CD4-positive, alpha-beta T cell (primary cell): ENCODE measurements at regions not wholly inside any gene's neighbourhood (a gene's known extent, or its start where the extent isn't known, plus 50 kb on each side); places are given as distances from the start of the nearest gene placed in this dataset.
"Not testable (repeated sequence)": the region's sequence is repeated elsewhere in the genome, so short reads cannot be mapped to it uniquely, and the experiment has no call there.

Source experiments
- ATAC-seq: fragments of 200-7000 bp; cut with Tn5 transposase; one replicate; pipeline ENCODE4 v1.10.0; 2022; ENCODE audit warnings: mild to moderate bottlenecking; ENCODE audit not compliant: poor library complexity
- CTCF ChIA-PET: fragments of 350-600 bp; sonication (Branson Sonifier 250); formaldehyde crosslinking; loops from one replicate; lab custom pipeline; 2021; ENCODE audit warnings: antibody characterized with exemption, inconsistent platforms; lab: Charles Lee
- POLR2A ChIA-PET: fragments of 350-600 bp; sonication (Branson Sonifier 250); formaldehyde crosslinking; loops from one replicate; lab custom pipeline; 2021; ENCODE audit warnings: antibody characterized with exemption, inconsistent platforms; lab: Charles Lee
- DNase-seq, 14 experiments: peaks; one replicate each; pipeline ENCODE4 v3.0.0-alpha.2; 2013 to 2020; ENCODE audit warnings: mixed read lengths in 2 of 14
- H3K27ac ChIP-seq, 2 donors: one replicate each; pipeline versions ENCODE4 v1.5.1 to v1.7.0; 2013; ENCODE audit warnings: low read length in 2 of 2, low read depth in 1 of 2, mild to moderate bottlenecking in 1 of 2
- H3K27me3 ChIP-seq, 2 experiments: 1 replicate in 1 of 2; 2 replicates in 1 of 2; pipeline versions ENCODE4 v1.6.1 to v1.7.0; 2013; ENCODE audit warnings: low read length in 2 of 2, control low read depth in 1 of 2, mild to moderate bottlenecking in 1 of 2, moderate library complexity in 1 of 2; ENCODE audit not compliant: insufficient read depth in 2 of 2, control insufficient read depth in 1 of 2
- H3K36me3 ChIP-seq: one replicate; pipeline ENCODE4 v1.6.1; 2013; ENCODE audit warnings: low read length, control low read depth; ENCODE audit not compliant: insufficient read depth
- H3K4me1 ChIP-seq: one replicate; pipeline ENCODE4 v1.6.1; 2013; ENCODE audit warnings: low read length, control low read depth; ENCODE audit not compliant: insufficient read depth
- H3K4me3 ChIP-seq: one replicate; pipeline ENCODE4 v1.5.1; 2013; ENCODE audit warnings: mild to moderate bottlenecking, low read length, moderate library complexity
- H3K9me3 ChIP-seq, 2 experiments: 1 replicate in 1 of 2; 2 replicates in 1 of 2; pipeline versions ENCODE4 v1.6.1 to v1.7.0; 2013; ENCODE audit warnings: low read length in 2 of 2, mild to moderate bottlenecking in 2 of 2, control low read depth in 1 of 2, moderate library complexity in 1 of 2; ENCODE audit not compliant: control insufficient read depth in 1 of 2, insufficient read depth in 1 of 2
- H3K27ac Mint-ChIP-seq: one replicate; pipeline ENCODE4 v1.8.0; 2020; ENCODE audit warnings: mixed read lengths
- H3K27me3 Mint-ChIP-seq: one replicate; pipeline ENCODE4 v1.8.0; 2021; ENCODE audit warnings: mixed read lengths
- H3K36me3 Mint-ChIP-seq: one replicate; pipeline ENCODE4 v1.8.0; 2021; ENCODE audit warnings: low read depth, mixed read lengths
- H3K4me1 Mint-ChIP-seq: one replicate; pipeline ENCODE4 v1.8.0; 2021; ENCODE audit warnings: low read depth, mixed read lengths
- H3K4me3 Mint-ChIP-seq: one replicate; pipeline ENCODE4 v1.8.0; 2020; ENCODE audit warnings: mild to moderate bottlenecking, mixed read lengths
- H3K9me3 Mint-ChIP-seq: one replicate; pipeline ENCODE4 v1.8.0; 2020; ENCODE audit warnings: mixed read lengths
- CTCF ChIP-seq: fragments of 200-600 bp; IDR thresholded peaks from one replicate; pipeline ENCODE4 v1.8.0; 2022; ENCODE audit warnings: antibody characterized with exemption, mild to moderate bottlenecking
- intact Hi-C, 2 experiments: fragments of 100-400 bp; cut with DNase I in 1 of 2; cut with micrococcal nuclease in 1 of 2; formaldehyde crosslinking; loops; one replicate each; pipeline versions ENCODE4 v1.15.1 to v1.9.0; 2023 to 2025; cut with DNase I, micrococcal nuclease

GRCh38 chr17:70947636-70948565 is 778.6 kb downstream of the KCNJ2 start:
- CTCF ChIA-PET, result no interaction called here
- POLR2A ChIA-PET, result no interaction called here

GRCh38 chr17:70953140-70953539 is 783.8 kb downstream of the KCNJ2 start:
- ATAC-seq, POLR2A ChIA-PET: not testable (repeated sequence)

More at GRCh38 chr17:70947636-70948565, 778.6 kb downstream of the KCNJ2 start:
- intact Hi-C loops, result no loop called here
- no peaks in the 10 kb centered on the region for H3K27me3 Mint-ChIP-seq
- H3K36me3 Mint-ChIP-seq, result no peaks in the 10 kb centered on the region
- no peak for DNase-seq
- no peak overlapping the region for H3K27ac Mint-ChIP-seq
- H3K9me3 Mint-ChIP-seq, result peaks cover 10% of the 10 kb centered on the region
- no peak overlapping the region for H3K4me3 ChIP-seq
- H3K4me1 Mint-ChIP-seq, result no peaks in the 10 kb centered on the region
- H3K4me1 ChIP-seq, result no peaks in the 10 kb centered on the region
- H3K27ac ChIP-seq, result no peak overlapping the region
- ATAC-seq, result no peak
- no peaks in the 10 kb centered on the region for H3K36me3 ChIP-seq
- TF ChIP-seq CTCF, result no peak
- no peak overlapping the region for H3K4me3 Mint-ChIP-seq
- H3K27me3 ChIP-seq, result no peaks in the 10 kb centered on the region
- H3K9me3 ChIP-seq, result peaks cover under 1 to 10% of the 10 kb centered on the region in 2 experiments

GRCh38 chr17:70955441-70955840 is 786.1 kb downstream of the KCNJ2 start:
- ChIA-PET CTCF (no interaction called here), POLR2A (no interaction called here)
- H3K36me3 Mint-ChIP-seq, result no peaks in the 10 kb centered on the region
- Histone ChIP-seq H3K4me1 (no peaks in the 10 kb centered on the region), H3K4me3 (no peak overlapping the region), H3K27ac (no peak overlapping the region), H3K27me3 (no peaks in the 10 kb centered on the region), H3K36me3 (no peaks in the 10 kb centered on the region), H3K9me3 (peaks cover 0 to 5% of the 10 kb centered on the region in 2 experiments)
- H3K27ac Mint-ChIP-seq, result no peak overlapping the region
- no peak overlapping the region for H3K4me3 Mint-ChIP-seq
- ATAC-seq, result no peak
- no peaks in the 10 kb centered on the region for H3K27me3 Mint-ChIP-seq
- no peak for TF ChIP-seq CTCF
- H3K9me3 Mint-ChIP-seq, result peaks cover 10% of the 10 kb centered on the region
- intact Hi-C loops, result no loop called here
- H3K4me1 Mint-ChIP-seq, result no peaks in the 10 kb centered on the region
- no peak for DNase-seq

More at GRCh38 chr17:70953140-70953539, 783.8 kb downstream of the KCNJ2 start:
- H3K9me3 Mint-ChIP-seq, result peaks cover 10% of the 10 kb centered on the region
- intact Hi-C loops, H3K27ac Mint-ChIP-seq, H3K36me3 Mint-ChIP-seq, H3K27ac ChIP-seq, H3K36me3 ChIP-seq, H3K4me1 ChIP-seq, H3K27me3 Mint-ChIP-seq, H3K4me3 ChIP-seq, H3K4me3 Mint-ChIP-seq, H3K4me1 Mint-ChIP-seq, DNase-seq, H3K9me3 ChIP-seq, CTCF ChIA-PET, H3K27me3 ChIP-seq: not testable (repeated sequence)
